ENCODE measurements at regions not wholly inside any gene's neighbourhood (a gene's known extent, or its start where the extent isn't known, plus 50 kb on each side); places are given as distances from the start of the nearest gene placed in this dataset.

DNA sequence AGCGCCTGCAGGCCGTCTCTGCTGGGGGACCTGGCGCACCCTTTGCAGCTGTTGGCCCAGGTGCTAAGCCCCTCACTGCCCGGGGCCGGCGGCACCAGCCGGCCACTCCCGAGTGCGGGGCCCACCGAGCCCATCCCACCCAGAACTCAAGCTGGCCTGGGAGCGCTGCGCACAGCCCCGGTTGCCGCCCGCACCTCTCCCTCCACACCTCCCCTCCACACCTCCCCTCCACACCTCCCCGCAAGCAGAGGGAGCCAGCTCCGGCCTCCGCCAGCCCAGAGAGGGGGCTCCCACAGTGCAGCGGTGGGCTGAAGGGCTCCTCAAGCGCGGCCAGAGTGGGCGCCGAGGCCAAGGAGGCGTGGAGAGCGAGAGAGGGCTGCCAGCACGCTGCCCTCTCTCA is 177.8 kb upstream of the KAZN start:
- H3K4me2 ChIP-seq (ENCODE audit: control insufficient read depth, extremely low read depth, insufficient read depth, low read depth, low read length) = no peak overlapping the region
- H3K9me1 ChIP-seq (ENCODE audit: control insufficient read depth, extremely low read depth, insufficient read depth, low read length) = no peaks in the 10 kb centered on the region
- no peaks in the 10 kb centered on the region for H3K27me3 ChIP-seq (ENCODE audit: control insufficient read depth, extremely low read depth, insufficient read depth, low read length)
- H4K20me1 ChIP-seq (ENCODE audit: control insufficient read depth, extremely low read depth, insufficient read depth, low read length) = no peaks in the 10 kb centered on the region
- FAIRE-seq = no peak
- no peak overlapping the region for H3K4me3 ChIP-seq (ENCODE audit: control insufficient read depth in 2 of 3, extremely low read depth in 1 of 3, insufficient read depth in 2 of 3, low read depth in 1 of 3, low read length in 3 of 3)
- no peak overlapping the region for H3K27ac ChIP-seq (ENCODE audit: control insufficient read depth, insufficient read depth, low read length)
- dilution Hi-C loops (cut with MboI; ENCODE audit: extremely low pct_ligation_motif_present, low sequenced_read_pairs) = no loop called here
- H3K9ac ChIP-seq (ENCODE audit: control insufficient read depth, extremely low read depth, insufficient read depth, low read length) = no peak overlapping the region
- no peak for TF ChIP-seq EZH2 (IDR thresholded peaks at IDR 0.05; ENCODE audit: low read length)
- TF ChIP-seq, protein P1, sequence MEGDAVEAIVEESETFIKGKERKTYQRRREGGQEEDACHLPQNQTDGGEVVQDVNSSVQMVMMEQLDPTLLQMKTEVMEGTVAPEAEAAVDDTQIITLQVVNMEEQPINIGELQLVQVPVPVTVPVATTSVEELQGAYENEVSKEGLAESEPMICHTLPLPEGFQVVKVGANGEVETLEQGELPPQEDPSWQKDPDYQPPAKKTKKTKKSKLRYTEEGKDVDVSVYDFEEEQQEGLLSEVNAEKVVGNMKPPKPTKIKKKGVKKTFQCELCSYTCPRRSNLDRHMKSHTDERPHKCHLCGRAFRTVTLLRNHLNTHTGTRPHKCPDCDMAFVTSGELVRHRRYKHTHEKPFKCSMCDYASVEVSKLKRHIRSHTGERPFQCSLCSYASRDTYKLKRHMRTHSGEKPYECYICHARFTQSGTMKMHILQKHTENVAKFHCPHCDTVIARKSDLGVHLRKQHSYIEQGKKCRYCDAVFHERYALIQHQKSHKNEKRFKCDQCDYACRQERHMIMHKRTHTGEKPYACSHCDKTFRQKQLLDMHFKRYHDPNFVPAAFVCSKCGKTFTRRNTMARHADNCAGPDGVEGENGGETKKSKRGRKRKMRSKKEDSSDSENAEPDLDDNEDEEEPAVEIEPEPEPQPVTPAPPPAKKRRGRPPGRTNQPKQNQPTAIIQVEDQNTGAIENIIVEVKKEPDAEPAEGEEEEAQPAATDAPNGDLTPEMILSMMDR (optimal IDR thresholded peaks at IDR 0.05 in 1 of 3, IDR thresholded peaks at IDR 0.05 in 1 of 3, conservative IDR thresholded peaks at IDR 0.05 in 1 of 3; ENCODE audit: extremely low read depth in 1 of 3, insufficient read depth in 2 of 3, low read length in 3 of 3) = no peak
- H3K9me3 ChIP-seq (ENCODE audit: control insufficient read depth, low read depth, low read length) = no peaks in the 10 kb centered on the region
- H3K36me3 ChIP-seq (ENCODE audit: control insufficient read depth in 2 of 2, extremely low read depth in 1 of 2, insufficient read depth in 2 of 2, low read length in 2 of 2) = no peaks in the 10 kb centered on the region
- H3K79me2 ChIP-seq (ENCODE audit: control insufficient read depth, insufficient read depth, low read length) = no peaks in the 10 kb centered on the region
- no peaks in the 10 kb centered on the region for H3K4me1 ChIP-seq (ENCODE audit: control insufficient read depth, extremely low read depth, insufficient read depth, low read length)
- no peak for DNase-seq (ENCODE audit: low read depth, low spot score)
- no peak overlapping the region for H2AFZ ChIP-seq (ENCODE audit: control insufficient read depth, low read length)

DNA sequence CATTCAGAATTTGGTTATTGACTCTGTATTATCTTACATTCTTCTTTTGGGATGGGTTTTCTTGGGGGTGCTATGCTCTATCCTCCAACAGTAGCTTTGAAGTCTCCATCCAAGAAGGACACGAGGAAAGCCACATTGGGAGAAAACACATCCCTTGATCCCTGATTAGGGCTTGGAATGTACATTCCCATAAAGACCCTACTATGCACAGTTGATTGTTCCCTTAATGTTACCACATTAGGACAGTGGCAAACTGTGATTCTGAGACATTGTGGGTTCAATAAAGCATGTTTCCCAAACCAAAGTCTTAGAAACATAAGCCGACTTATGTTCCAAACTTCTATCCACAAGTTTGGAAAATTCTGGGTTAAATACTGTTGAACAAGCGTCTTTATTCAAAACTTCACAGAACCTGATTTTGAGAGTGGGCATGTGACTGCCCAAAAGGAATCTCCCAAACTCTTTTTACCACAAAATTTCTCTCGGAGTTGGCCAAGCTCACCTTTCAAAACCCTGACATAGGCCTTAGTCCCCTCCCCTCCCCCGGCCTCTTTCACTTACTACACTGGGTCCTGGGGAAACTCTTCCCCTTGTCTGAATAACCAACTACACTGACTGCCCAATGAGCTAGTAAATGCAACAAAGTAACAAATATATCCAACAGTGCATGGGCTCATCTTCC is 177.0 kb upstream of the KAZN start:
- no peaks in the 10 kb centered on the region for H4K20me1 ChIP-seq (ENCODE audit: control insufficient read depth, extremely low read depth, insufficient read depth, low read length)
- DNase-seq (ENCODE audit: low read depth, low spot score) (no peak), FAIRE-seq (no peak)
- H3K9me1 ChIP-seq (ENCODE audit: control insufficient read depth, extremely low read depth, insufficient read depth, low read length) = no peaks in the 10 kb centered on the region
- no peaks in the 10 kb centered on the region for H3K27me3 ChIP-seq (ENCODE audit: control insufficient read depth, extremely low read depth, insufficient read depth, low read length)
- no peak overlapping the region for H3K27ac ChIP-seq (ENCODE audit: control insufficient read depth, insufficient read depth, low read length)
- no peak overlapping the region for H3K4me2 ChIP-seq (ENCODE audit: control insufficient read depth, extremely low read depth, insufficient read depth, low read depth, low read length)
- H3K36me3 ChIP-seq (ENCODE audit: control insufficient read depth in 2 of 2, extremely low read depth in 1 of 2, insufficient read depth in 2 of 2, low read length in 2 of 2) = no peaks in the 10 kb centered on the region
- no peak overlapping the region for H2AFZ ChIP-seq (ENCODE audit: control insufficient read depth, low read length)
- no peaks in the 10 kb centered on the region for H3K79me2 ChIP-seq (ENCODE audit: control insufficient read depth, insufficient read depth, low read length)
- H3K9me3 ChIP-seq (ENCODE audit: control insufficient read depth, low read depth, low read length) = no peaks in the 10 kb centered on the region
- dilution Hi-C loops (cut with MboI; ENCODE audit: extremely low pct_ligation_motif_present, low sequenced_read_pairs) = no loop called here
- no peak for TF ChIP-seq EZH2 (IDR thresholded peaks at IDR 0.05; ENCODE audit: low read length)
- no peaks in the 10 kb centered on the region for H3K4me1 ChIP-seq (ENCODE audit: control insufficient read depth, extremely low read depth, insufficient read depth, low read length)
- no peak overlapping the region for H3K4me3 ChIP-seq (ENCODE audit: control insufficient read depth in 2 of 3, extremely low read depth in 1 of 3, insufficient read depth in 2 of 3, low read depth in 1 of 3, low read length in 3 of 3)
- no peak overlapping the region for H3K9ac ChIP-seq (ENCODE audit: control insufficient read depth, extremely low read depth, insufficient read depth, low read length)
